Islet precursor cell (in vitro differentiated cells): ENCODE measurements at regions not wholly inside any gene's neighbourhood (a gene's known extent, or its start where the extent isn't known, plus 50 kb on each side); places are given as distances from the start of the nearest gene placed in this dataset.

Source experiments
- DNase-seq: peaks from one replicate; pipeline ENCODE4 v3.0.0-alpha.2; 2018

GRCh38 chr11:80625563-80625962 lies 1184.7 kb upstream of the TENM4 start:
- DNase-seq: no peak

GRCh38 chr11:80621871-80622270 lies 1181.0 kb upstream of the TENM4 start:
- DNase-seq: no peak

- DNase-seq: no peak
Measured at GRCh38 chr11:80620867-80621266, 1180.0 kb upstream of the TENM4 start.

- DNase-seq: no peak
Measured at GRCh38 chr11:80617156-80617555, 1176.3 kb upstream of the TENM4 start.

- DNase-seq: no peak
Measured at GRCh38 chr11:80616070-80616800, 1175.4 kb upstream of the TENM4 start.

GRCh38 chr11:80613655-80614054 lies 1172.8 kb upstream of the TENM4 start:
- DNase-seq: no peak

- DNase-seq: no peak
Measured at GRCh38 chr11:80610516-80610915, 1169.7 kb upstream of the TENM4 start.

GRCh38 chr11:80603472-80603871 lies 1162.6 kb upstream of the TENM4 start:
- no peak for DNase-seq

- no peak for DNase-seq
Measured at GRCh38 chr11:80598905-80599304, 1158.1 kb upstream of the TENM4 start.

GRCh38 chr11:80596291-80596810 lies 1155.5 kb upstream of the TENM4 start:
- DNase-seq: no peak

GRCh38 chr11:80595011-80595410 lies 1154.2 kb upstream of the TENM4 start:
- no peak for DNase-seq

- peak; percentile 74 for DNase-seq
Measured at GRCh38 chr11:80593648-80594374, 1153.0 kb upstream of the TENM4 start.

- no peak for DNase-seq
Measured at GRCh38 chr11:80592546-80592945, 1151.7 kb upstream of the TENM4 start.

GRCh38 chr11:80587906-80588305 lies 1147.1 kb upstream of the TENM4 start:
- no peak for DNase-seq

GRCh38 chr11:80586464-80586863 lies 1145.6 kb upstream of the TENM4 start:
- DNase-seq: no peak

- DNase-seq: no peak
Measured at GRCh38 chr11:80584661-80585060, 1143.8 kb upstream of the TENM4 start.

GRCh38 chr11:80569832-80570231 lies 1129.0 kb upstream of the TENM4 start:
- DNase-seq: no peak

- DNase-seq: no peak
Measured at GRCh38 chr11:80565231-80565630, 1124.4 kb upstream of the TENM4 start.

GRCh38 chr11:80562523-80563125 lies 1121.8 kb upstream of the TENM4 start:
- DNase-seq: no peak

GRCh38 chr11:80559942-80560341 lies 1119.1 kb upstream of the TENM4 start:
- DNase-seq: no peak

- DNase-seq: no peak
Measured at GRCh38 chr11:80553565-80553964, 1112.7 kb upstream of the TENM4 start.

GRCh38 chr11:80542704-80543103 lies 1101.9 kb upstream of the TENM4 start:
- no peak for DNase-seq

- DNase-seq: no peak
Measured at GRCh38 chr11:80538040-80538439, 1097.2 kb upstream of the TENM4 start.

- no peak for DNase-seq
Measured at GRCh38 chr11:80533463-80533862, 1092.6 kb upstream of the TENM4 start.
